SH-SY5Y (cell line): ENCODE measurements at regions not wholly inside any gene's neighbourhood (a gene's known extent, or its start where the extent isn't known, plus 50 kb on each side); places are given as distances from the start of the nearest gene placed in this dataset.

Experiments used
- GATA2 ChIP-seq: IDR thresholded peaks from 2 replicates; pipeline ENCODE4 v1.6.1; 2011; ENCODE audit warnings: mild to moderate bottlenecking, low read depth, low read length
- GATA3 ChIP-seq: IDR thresholded peaks from 2 replicates; pipeline ENCODE4 v1.6.1; 2011; ENCODE audit warnings: low read depth, mild to moderate bottlenecking, low read length, moderate library complexity

DNA sequence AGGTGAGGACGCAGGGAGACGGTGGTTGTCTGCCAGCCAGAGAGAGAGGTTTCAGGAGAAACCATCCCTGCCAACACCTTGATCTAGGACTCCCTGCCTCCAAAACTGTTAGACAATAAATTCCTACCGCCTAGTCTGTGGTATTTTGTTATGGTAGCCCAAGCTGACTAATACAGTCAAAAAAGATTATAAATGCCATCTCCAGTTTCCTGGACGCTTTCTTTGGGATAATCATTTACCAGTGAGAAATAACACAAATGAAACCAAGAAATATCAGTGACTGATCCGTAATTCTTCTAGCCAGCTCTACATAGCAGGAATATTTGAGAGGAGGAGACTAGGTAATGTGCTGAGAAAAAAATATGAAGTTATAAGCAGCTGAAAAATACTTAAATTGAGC is 707.8 kb upstream of the LMCD1 start:
- TF ChIP-seq GATA2: no peak
- no peak for TF ChIP-seq GATA3
